HepG2 (cell line): ENCODE measurements at regions not wholly inside any gene's neighbourhood (a gene's known extent, or its start where the extent isn't known, plus 50 kb on each side); places are given as distances from the start of the nearest gene placed in this dataset.

Source experiments
- ATAC-seq: fragments of 200-7000 bp; cut with Tn5 transposase; 3 replicates; pipeline ENCODE4 v1.9.1; 2020; ENCODE audit warnings: mild to moderate bottlenecking, moderate library complexity
- BruUV-seq: library from RNA; stranded (reverse); fragments of 400-500 nt; replicated peaks from 2 replicates; lab custom pipeline; 2021; lab: Mats Ljungman, UMichigan
- CTCF ChIA-PET: fragments of 300-600 bp; formaldehyde crosslinking; extraction: SDS; loops from one replicate; lab custom pipeline; 2021; ENCODE audit warnings: low total read pairs, inconsistent platforms, low intra/inter-chr PET ratio; lab: Yijun Ruan, JAX
- POLR2A ChIA-PET: fragments of 350-600 bp; sonication (Branson Sonifier 250); formaldehyde crosslinking; loops from one replicate; lab custom pipeline; 2020; ENCODE audit warnings: antibody characterized with exemption, inconsistent platforms; lab: Yijun Ruan, JAX
- DNase-seq: peaks from one replicate; pipeline ENCODE4 v3.0.0-alpha.2; 2015; ENCODE audit warnings: low spot score
- FAIRE-seq: peaks from 3 replicates; lab custom pipeline; 2011; peaks lifted over from hg19 to GRCh38; lab: Jason Lieb, UNC
- H2AFZ ChIP-seq: one replicate; pipeline ENCODE4 v1.6.1; 2011; ENCODE audit warnings: low read length, inconsistent platforms
- H3K27ac ChIP-seq: fragments of 300-600 bp; 3 replicates; pipeline ENCODE4 v1.8.0; 2011; ENCODE audit warnings: mixed run types, mild to moderate bottlenecking, mixed read lengths, low read length, inconsistent platforms; ENCODE audit not compliant: insufficient read depth; ENCODE audit errors: extremely low read length
- H3K27me3 ChIP-seq, 2 experiments: fragments of 200-600 bp in 1 of 2; 2 replicates in 1 of 2; 3 replicates in 1 of 2; pipeline versions ENCODE4 v1.6.0 to v1.8.0; 2011; ENCODE audit warnings: low read length in 2 of 2, mild to moderate bottlenecking in 2 of 2, moderate library complexity in 2 of 2, inconsistent platforms in 1 of 2; ENCODE audit not compliant: insufficient read depth in 2 of 2, control insufficient read depth in 1 of 2
- H3K36me3 ChIP-seq, 2 experiments: fragments of 200-600 bp in 1 of 2; replicated peaks in 1 of 2; 2 replicates in 1 of 2; 3 replicates in 1 of 2; pipeline versions ENCODE4 v1.5.1 to v1.8.0; 2011; ENCODE audit warnings: low read length in 2 of 2, inconsistent platforms in 1 of 2; ENCODE audit not compliant: insufficient read depth in 2 of 2, control insufficient read depth in 1 of 2
- H3K4me1 ChIP-seq: 2 replicates; pipeline ENCODE4 v1.5.1; 2012; ENCODE audit warnings: low read length, inconsistent platforms; ENCODE audit not compliant: insufficient read depth
- H3K4me2 ChIP-seq: 2 replicates; pipeline ENCODE4 v1.6.0; 2011; ENCODE audit warnings: low read depth, low read length, inconsistent platforms
- H3K4me3 ChIP-seq, 3 experiments: fragments of 200-600 bp in 1 of 3; sonication (generic), shearing (Covaris generic) in 1 of 3; replicated peaks in 1 of 3; 2 replicates each; pipeline ENCODE4 v1.5.1; 2011 to 2016; ENCODE audit warnings: low read length in 3 of 3, inconsistent platforms in 2 of 3, low read depth in 2 of 3, mild to moderate bottlenecking in 2 of 3, control low read depth in 1 of 3, mixed read lengths in 1 of 3; ENCODE audit not compliant: insufficient read depth in 1 of 3
- H3K79me2 ChIP-seq: one replicate; pipeline ENCODE4 v1.6.1; 2011; ENCODE audit warnings: low read length, inconsistent platforms; ENCODE audit not compliant: insufficient read depth
- H3K9ac ChIP-seq: 2 replicates; pipeline ENCODE4 v1.6.0; 2011; ENCODE audit warnings: mild to moderate bottlenecking, low read depth, low read length, inconsistent platforms; ENCODE audit not compliant: insufficient read depth
- H3K9me3 ChIP-seq: 2 replicates; pipeline ENCODE4 v1.5.1; 2012; ENCODE audit warnings: mild to moderate bottlenecking, low read length
- H4K20me1 ChIP-seq: 2 replicates; pipeline ENCODE4 v1.6.0; 2011; ENCODE audit warnings: inconsistent platforms, mild to moderate bottlenecking, low read length, moderate library complexity; ENCODE audit not compliant: insufficient read depth
- ATM ChIP-seq: fragments of 450-650 bp; IDR thresholded peaks from 2 replicates; pipeline ENCODE4 v1.7.1; 2017; ENCODE audit warnings: mild to moderate bottlenecking, borderline replicate concordance
- JUND ChIP-seq: sonication (generic); formaldehyde crosslinking; IDR thresholded peaks from 2 replicates; pipeline ENCODE4 v1.8.0; 2022; ENCODE audit warnings: mild to moderate bottlenecking, missing genetic modification reagents
- KLF13 ChIP-seq: sonication (generic); formaldehyde crosslinking; IDR thresholded peaks from 2 replicates; pipeline ENCODE4 v1.4.0; 2020; ENCODE audit warnings: mild to moderate bottlenecking, missing genetic modification reagents
- LBX2 ChIP-seq: sonication (generic); formaldehyde crosslinking; IDR thresholded peaks from 2 replicates; pipeline ENCODE4 v1.5.0; 2020; ENCODE audit warnings: missing genetic modification reagents, mild to moderate bottlenecking, borderline replicate concordance
- PHF8 ChIP-seq: sonication (generic); formaldehyde crosslinking; IDR thresholded peaks from 2 replicates; pipeline ENCODE4 v1.5.0; 2020; ENCODE audit warnings: missing genetic modification reagents
- TBX2 ChIP-seq: sonication (generic); formaldehyde crosslinking; IDR thresholded peaks from 2 replicates; pipeline ENCODE4 v1.5.0; 2020; ENCODE audit warnings: missing genetic modification reagents, mild to moderate bottlenecking, borderline replicate concordance
- TEAD2 ChIP-seq: sonication (generic); formaldehyde crosslinking; IDR thresholded peaks from 2 replicates; pipeline ENCODE4 v1.9.0; 2021; ENCODE audit warnings: missing genetic modification reagents
- TMF1 ChIP-seq: sonication (generic); formaldehyde crosslinking; IDR thresholded peaks from 2 replicates; pipeline ENCODE4 v1.8.1; 2022; ENCODE audit warnings: low read depth, missing genetic modification reagents
- ZNF256 ChIP-seq: sonication (generic); formaldehyde crosslinking; conservative IDR thresholded peaks from 2 replicates; pipeline ENCODE4 v1.4.0; 2020; ENCODE audit warnings: missing genetic modification reagents
- ZNF274 ChIP-seq: sonication (generic); formaldehyde crosslinking; IDR thresholded peaks from 2 replicates; pipeline ENCODE4 v1.5.1; 2020; ENCODE audit warnings: mild to moderate bottlenecking, missing genetic modification reagents
- ZNF563 ChIP-seq: sonication (generic); formaldehyde crosslinking; IDR thresholded peaks from 2 replicates; pipeline ENCODE4 v1.8.0; 2022; ENCODE audit warnings: mild to moderate bottlenecking, moderate library complexity, missing genetic modification reagents
- ZNF710 ChIP-seq: sonication (generic); formaldehyde crosslinking; IDR thresholded peaks from 2 replicates; pipeline ENCODE4 v1.5.0; 2020; ENCODE audit warnings: mild to moderate bottlenecking, missing genetic modification reagents, borderline replicate concordance
- WGBS: methylation state at CpG from one replicate; pipeline ENCODE4 v1.1.6; 2017; ENCODE audit warnings: low lambda C conversion rate; 5-methylcytosine and 5-hydroxymethylcytosine counted together
- in situ Hi-C: cut with HindIII; loops from 2 replicates; pipeline ENCODE4 v1.10.0; 2017; ENCODE audit warnings: low pct_unique_long_range_greater_than_20kb; ENCODE audit not compliant: extremely low pct_ligation_motif_present
- intact Hi-C: fragments of 100-400 bp; cut with micrococcal nuclease; formaldehyde crosslinking; loops from one replicate; pipeline ENCODE4 v1.10.0; 2022; ENCODE audit not compliant: unreplicated experiment

GRCh38 chr5:154117930-154118329, 72.6 kb upstream of the GALNT10 start:
- H3K9me3 ChIP-seq = no peaks in the 10 kb centered on the region
- no peaks in the 10 kb centered on the region for H3K79me2 ChIP-seq
- ChIA-PET CTCF (no interaction called here), POLR2A (no interaction called here)
- FAIRE-seq (no peak), ATAC-seq (no peak), DNase-seq (no peak)
- no peaks in the 10 kb centered on the region for H3K36me3 ChIP-seq
- H2AFZ ChIP-seq = no peak overlapping the region
- H3K9ac ChIP-seq = no peak overlapping the region
- no peaks in the 10 kb centered on the region for H4K20me1 ChIP-seq
- H3K4me2 ChIP-seq = no peak overlapping the region
- TF ChIP-seq ATM (no peak), ZNF710 (CRISPR knock-in tag) (no peak), LBX2 (CRISPR knock-in tag) (no peak), PHF8 (CRISPR knock-in tag) (no peak), TBX2 (CRISPR knock-in tag) (no peak), ZNF256 (no peak), TMF1 (CRISPR knock-in tag) (no peak), TEAD2 (CRISPR knock-in tag) (no peak), ZNF274 (CRISPR knock-in tag) (no peak), ZNF563 (CRISPR knock-in tag) (no peak), JUND (CRISPR knock-in tag) (no peak), KLF13 (CRISPR knock-in tag) (no peak)
- no peak overlapping the region for H3K4me3 ChIP-seq
- BruUV-seq = no TSS peak
- no peak overlapping the region for H3K27ac ChIP-seq
- in situ Hi-C loops = no loop called here
- WGBS = 33% methylated on average over 3 of the region's 3 CpGs
- 0 out of 5 replicates have a peak, but pooled peaks cover 0 to 4% of the 10 kb centered on the region in 2 experiments for H3K27me3 ChIP-seq
- intact Hi-C loops = no loop called here
- no peaks in the 10 kb centered on the region for H3K4me1 ChIP-seq
